Heart left ventricle (tissue), 13 donors: ENCODE measurements at regions not wholly inside any gene's neighbourhood (a gene's known extent, or its start where the extent isn't known, plus 50 kb on each side); places are given as distances from the start of the nearest gene placed in this dataset.

Experiments
- POLR2A ChIP-seq, 2 donors: fragments of 450-650 bp; IDR thresholded peaks; one replicate each; pipeline ENCODE4 v1.6.1; 2017; ENCODE audit warnings: antibody characterized with exemption in 2 of 2, mild to moderate bottlenecking in 2 of 2, moderate library complexity in 2 of 2
- TF ChIP-seq, protein P1 (sequence below), 12 donors: fragments of 200-600 bp; sonication (generic) in 4 of 12; IDR thresholded peaks; one replicate each; pipeline versions ENCODE4 v1.5.0 to v1.8.0; 2018 to 2022; ENCODE audit warnings: antibody characterized with exemption in 12 of 12, mild to moderate bottlenecking in 5 of 12
- donor health status: ischemic (EF 13 %, LVEDD 7.1; RV severe dilation, severe dysfunction).
- donor health status: DM: no; HTN: yes; CAD: no.
- donor health status: DM: no; HTN: no; CAD: no.
- donor health status: ischemic (EF 25% LVEDD 6.9; RV normal size, moderate dysfunction).
- donor health status: ischemic (EF 25% LVEDD 5.7; RV mildly dilated, moderate dysfunction).
- donor health status: ischemic (EF 35%, LVEDD 5.7; RV mildly dilated, moderate dysfunction).
- donor health status: nonischemic (EF 11% LVEDD 7.7; RV severe dilation, severe dysfunction).
- donor health status: DM: yes; HTN: yes; CAD: no.
- donor health status: PGD.
- donor health status: ischemic (EF 29% LVEDD 5.4; RV normal size, mild dysfunction).
- donor health status: nonischemic (EF 23%, LVEDD 6.1; RV moderate dilation, normal function).

DNA sequence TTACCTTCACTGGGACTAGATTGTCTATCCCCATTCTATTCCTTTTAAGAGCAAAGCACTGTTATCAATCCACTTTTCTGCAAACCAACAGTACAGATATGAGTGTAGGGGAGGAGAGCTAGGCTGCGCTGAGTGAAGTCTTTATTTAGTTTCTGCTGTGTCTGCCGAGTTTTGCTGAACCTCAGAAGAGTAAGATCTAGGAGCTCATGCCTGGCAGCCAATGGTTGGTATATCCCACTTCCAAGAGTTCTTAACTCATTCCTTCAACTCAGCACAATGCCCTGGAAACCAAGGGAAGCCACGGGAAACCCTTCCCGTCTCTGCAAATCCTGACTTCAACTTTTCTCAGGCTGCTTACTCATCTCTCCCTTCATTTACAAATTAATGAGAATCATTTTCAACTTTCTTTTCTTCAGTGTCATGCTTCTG, 58.0 kb upstream of the JAK2 start:
- TF ChIP-seq, protein P1, sequence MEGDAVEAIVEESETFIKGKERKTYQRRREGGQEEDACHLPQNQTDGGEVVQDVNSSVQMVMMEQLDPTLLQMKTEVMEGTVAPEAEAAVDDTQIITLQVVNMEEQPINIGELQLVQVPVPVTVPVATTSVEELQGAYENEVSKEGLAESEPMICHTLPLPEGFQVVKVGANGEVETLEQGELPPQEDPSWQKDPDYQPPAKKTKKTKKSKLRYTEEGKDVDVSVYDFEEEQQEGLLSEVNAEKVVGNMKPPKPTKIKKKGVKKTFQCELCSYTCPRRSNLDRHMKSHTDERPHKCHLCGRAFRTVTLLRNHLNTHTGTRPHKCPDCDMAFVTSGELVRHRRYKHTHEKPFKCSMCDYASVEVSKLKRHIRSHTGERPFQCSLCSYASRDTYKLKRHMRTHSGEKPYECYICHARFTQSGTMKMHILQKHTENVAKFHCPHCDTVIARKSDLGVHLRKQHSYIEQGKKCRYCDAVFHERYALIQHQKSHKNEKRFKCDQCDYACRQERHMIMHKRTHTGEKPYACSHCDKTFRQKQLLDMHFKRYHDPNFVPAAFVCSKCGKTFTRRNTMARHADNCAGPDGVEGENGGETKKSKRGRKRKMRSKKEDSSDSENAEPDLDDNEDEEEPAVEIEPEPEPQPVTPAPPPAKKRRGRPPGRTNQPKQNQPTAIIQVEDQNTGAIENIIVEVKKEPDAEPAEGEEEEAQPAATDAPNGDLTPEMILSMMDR (IDR thresholded peaks at IDR 0.05): no peak
- no peak for TF ChIP-seq POLR2A (IDR thresholded peaks at IDR 0.05)
